DOHH2 (cell line): ENCODE measurements at regions not wholly inside any gene's neighbourhood (a gene's known extent, or its start where the extent isn't known, plus 50 kb on each side); places are given as distances from the start of the nearest gene placed in this dataset.

Experiments used
- EZH2phosphoT487 ChIP-seq: fragments of 200-600 bp; sonication (generic); IDR thresholded peaks from 2 replicates; pipeline ENCODE4 v1.6.1; 2017; ENCODE audit warnings: borderline replicate concordance, mild to moderate bottlenecking, antibody characterized with exemption, low read length, moderate library complexity, mixed read lengths
- TF ChIP-seq, protein P1 (sequence below): fragments of 200-600 bp; sonication (generic); IDR thresholded peaks from one replicate; pipeline ENCODE4 v1.5.1; 2014; ENCODE audit warnings: antibody characterized with exemption, mild to moderate bottlenecking, low read depth, low read length; ENCODE audit not compliant: poor library complexity, severe bottlenecking

DNA sequence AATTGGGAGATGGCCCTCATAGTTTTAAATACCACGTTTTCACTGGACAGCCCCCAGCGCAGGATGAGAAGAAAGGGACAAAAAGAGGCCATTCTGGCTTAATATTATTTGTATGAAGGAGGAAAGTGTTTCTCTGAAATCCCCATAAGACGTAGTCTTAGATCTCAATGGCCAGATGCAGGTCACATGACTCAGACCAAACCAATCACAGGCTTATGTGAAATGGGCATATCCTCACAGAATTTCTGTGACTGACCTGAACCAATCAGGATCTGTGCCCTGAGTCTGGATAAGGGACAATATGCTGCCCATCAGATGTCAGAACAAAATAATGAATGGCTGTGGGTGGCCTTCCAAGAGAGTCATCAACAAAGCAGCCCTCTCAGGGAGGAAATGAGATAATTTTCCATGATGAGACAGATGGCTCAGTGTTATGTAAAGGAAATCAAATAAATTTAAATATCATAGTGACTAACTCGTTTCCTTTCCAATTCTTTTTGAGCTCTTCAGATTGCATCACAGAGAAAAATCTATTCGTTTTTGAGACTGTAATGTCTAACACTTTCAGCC, 1009.5 kb upstream of the TMEM132C start:
- TF ChIP-seq, protein P1, sequence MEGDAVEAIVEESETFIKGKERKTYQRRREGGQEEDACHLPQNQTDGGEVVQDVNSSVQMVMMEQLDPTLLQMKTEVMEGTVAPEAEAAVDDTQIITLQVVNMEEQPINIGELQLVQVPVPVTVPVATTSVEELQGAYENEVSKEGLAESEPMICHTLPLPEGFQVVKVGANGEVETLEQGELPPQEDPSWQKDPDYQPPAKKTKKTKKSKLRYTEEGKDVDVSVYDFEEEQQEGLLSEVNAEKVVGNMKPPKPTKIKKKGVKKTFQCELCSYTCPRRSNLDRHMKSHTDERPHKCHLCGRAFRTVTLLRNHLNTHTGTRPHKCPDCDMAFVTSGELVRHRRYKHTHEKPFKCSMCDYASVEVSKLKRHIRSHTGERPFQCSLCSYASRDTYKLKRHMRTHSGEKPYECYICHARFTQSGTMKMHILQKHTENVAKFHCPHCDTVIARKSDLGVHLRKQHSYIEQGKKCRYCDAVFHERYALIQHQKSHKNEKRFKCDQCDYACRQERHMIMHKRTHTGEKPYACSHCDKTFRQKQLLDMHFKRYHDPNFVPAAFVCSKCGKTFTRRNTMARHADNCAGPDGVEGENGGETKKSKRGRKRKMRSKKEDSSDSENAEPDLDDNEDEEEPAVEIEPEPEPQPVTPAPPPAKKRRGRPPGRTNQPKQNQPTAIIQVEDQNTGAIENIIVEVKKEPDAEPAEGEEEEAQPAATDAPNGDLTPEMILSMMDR: no peak
- TF ChIP-seq EZH2phosphoT487: no peak
